ENCODE measurements at regions not wholly inside any gene's neighbourhood (a gene's known extent, or its start where the extent isn't known, plus 50 kb on each side); places are given as distances from the start of the nearest gene placed in this dataset.

DNA sequence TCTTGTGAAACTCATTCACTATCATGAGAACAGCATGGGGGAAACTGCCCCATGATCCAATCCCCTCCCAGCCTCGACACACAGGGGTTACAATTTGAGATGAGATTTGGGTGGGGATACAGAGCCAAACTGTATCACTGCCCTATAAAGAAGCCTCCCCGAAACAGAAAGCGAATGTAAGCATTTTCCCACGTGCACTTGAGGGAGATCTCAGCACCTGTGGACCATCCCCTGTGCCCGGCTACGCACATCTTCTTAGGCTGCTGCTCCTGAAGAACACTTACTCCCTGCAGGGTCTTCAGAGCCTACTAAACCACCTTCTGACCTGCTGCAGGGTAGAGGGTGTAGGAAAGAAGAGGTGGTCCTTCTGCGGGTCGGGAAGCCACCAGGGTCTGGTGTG, 410.2 kb upstream of the IRX2 start:
- TF ChIP-seq, protein P1, sequence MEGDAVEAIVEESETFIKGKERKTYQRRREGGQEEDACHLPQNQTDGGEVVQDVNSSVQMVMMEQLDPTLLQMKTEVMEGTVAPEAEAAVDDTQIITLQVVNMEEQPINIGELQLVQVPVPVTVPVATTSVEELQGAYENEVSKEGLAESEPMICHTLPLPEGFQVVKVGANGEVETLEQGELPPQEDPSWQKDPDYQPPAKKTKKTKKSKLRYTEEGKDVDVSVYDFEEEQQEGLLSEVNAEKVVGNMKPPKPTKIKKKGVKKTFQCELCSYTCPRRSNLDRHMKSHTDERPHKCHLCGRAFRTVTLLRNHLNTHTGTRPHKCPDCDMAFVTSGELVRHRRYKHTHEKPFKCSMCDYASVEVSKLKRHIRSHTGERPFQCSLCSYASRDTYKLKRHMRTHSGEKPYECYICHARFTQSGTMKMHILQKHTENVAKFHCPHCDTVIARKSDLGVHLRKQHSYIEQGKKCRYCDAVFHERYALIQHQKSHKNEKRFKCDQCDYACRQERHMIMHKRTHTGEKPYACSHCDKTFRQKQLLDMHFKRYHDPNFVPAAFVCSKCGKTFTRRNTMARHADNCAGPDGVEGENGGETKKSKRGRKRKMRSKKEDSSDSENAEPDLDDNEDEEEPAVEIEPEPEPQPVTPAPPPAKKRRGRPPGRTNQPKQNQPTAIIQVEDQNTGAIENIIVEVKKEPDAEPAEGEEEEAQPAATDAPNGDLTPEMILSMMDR (IDR thresholded peaks at IDR 0.05), result no peak
- TF ChIP-seq EP300 (IDR thresholded peaks at IDR 0.05; ENCODE audit: low read depth) (no peak), POLR2AphosphoS5 (IDR thresholded peaks at IDR 0.05) (no peak)

Data from transverse colon (tissue), 4 donors.